ENCODE measurements at regions not wholly inside any gene's neighbourhood (a gene's known extent, or its start where the extent isn't known, plus 50 kb on each side); places are given as distances from the start of the nearest gene placed in this dataset.
"Not testable (repeated sequence)": the region's sequence is repeated elsewhere in the genome, so short reads cannot be mapped to it uniquely, and the experiment has no call there.

- Mint-ChIP-seq H3K27me3 (ENCODE audit: unreplicated experiment) (no peaks in the 10 kb centered on the region), H3K36me3 (ENCODE audit: unreplicated experiment) (no peaks in the 10 kb centered on the region), H3K9me3 (ENCODE audit: unreplicated experiment) (peaks cover 40% of the 10 kb centered on the region), H3K27ac (ENCODE audit: unreplicated experiment) (no peak overlapping the region), H3K4me1 (ENCODE audit: unreplicated experiment) (no peaks in the 10 kb centered on the region), H3K4me3 (ENCODE audit: unreplicated experiment) (no peak overlapping the region)
- no peak for DNase-seq (ENCODE audit: extremely low spot score, unreplicated experiment)
- TF ChIP-seq CTCF (IDR thresholded peaks at IDR 0.05) = no peak
These were observed 218.6 kb downstream of the ZNF33B start for GRCh38 chr10:42419789-42420188.

GRCh38 chr10:42380926-42381547 is 257.3 kb downstream of the ZNF33B start:
- no peak overlapping the region for H3K27ac Mint-ChIP-seq (ENCODE audit: unreplicated experiment)
- DNase-seq (ENCODE audit: extremely low spot score, unreplicated experiment) = no peak
- H3K27me3 Mint-ChIP-seq (ENCODE audit: unreplicated experiment) = no peaks in the 10 kb centered on the region
- H3K4me3 Mint-ChIP-seq (ENCODE audit: unreplicated experiment) = no peak overlapping the region
- H3K36me3 Mint-ChIP-seq (ENCODE audit: unreplicated experiment) = no peaks in the 10 kb centered on the region
- no peak for TF ChIP-seq CTCF (IDR thresholded peaks at IDR 0.05)
- peaks cover 46% of the 10 kb centered on the region for H3K9me3 Mint-ChIP-seq (ENCODE audit: unreplicated experiment)
- H3K4me1 Mint-ChIP-seq (ENCODE audit: unreplicated experiment) = no peaks in the 10 kb centered on the region

DNA sequence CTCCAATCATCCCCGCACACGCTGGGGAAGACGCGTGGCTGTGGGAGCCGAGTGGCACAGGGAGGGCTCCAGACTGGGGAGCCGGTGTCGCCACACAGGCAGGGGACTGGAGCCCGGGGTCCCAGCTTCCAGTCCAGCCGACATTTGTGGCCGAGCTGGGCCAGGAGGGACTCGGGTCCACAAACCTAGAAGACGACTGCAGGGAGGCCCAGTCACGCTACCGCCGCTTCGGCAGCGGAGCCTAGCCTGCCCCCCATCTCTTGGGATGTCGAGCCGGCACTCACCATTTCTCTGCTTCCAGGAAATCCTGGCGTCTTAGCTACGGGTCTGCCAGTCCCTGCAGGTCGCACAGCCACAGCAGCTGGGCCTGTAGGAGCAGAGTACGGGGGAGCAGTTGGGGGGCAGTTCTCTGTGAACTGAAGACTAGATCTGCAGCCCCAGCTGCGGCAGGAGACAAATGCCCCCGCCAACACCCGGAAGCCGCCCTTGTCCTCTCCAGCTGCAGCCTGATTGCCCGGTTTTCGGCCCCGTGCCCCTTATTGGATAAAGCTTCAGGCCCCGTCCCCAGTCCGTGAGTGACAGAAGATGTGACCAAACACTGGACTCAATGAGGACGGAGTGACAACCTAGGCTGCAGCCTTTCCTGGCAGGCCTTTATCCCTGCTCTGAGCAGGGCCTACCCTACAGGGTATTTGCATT is 270.7 kb downstream of the ZNF33B start:
- Mint-ChIP-seq H3K27ac (ENCODE audit: unreplicated experiment) (no peak overlapping the region), H3K9me3 (ENCODE audit: unreplicated experiment) (peaks cover 31% of the 10 kb centered on the region), H3K4me3 (ENCODE audit: unreplicated experiment) (no peak overlapping the region), H3K36me3 (ENCODE audit: unreplicated experiment) (no peaks in the 10 kb centered on the region), H3K4me1 (ENCODE audit: unreplicated experiment) (no peaks in the 10 kb centered on the region), H3K27me3 (ENCODE audit: unreplicated experiment) (no peaks in the 10 kb centered on the region)
- DNase-seq (ENCODE audit: extremely low spot score, unreplicated experiment) = no peak
- no peak for TF ChIP-seq CTCF (IDR thresholded peaks at IDR 0.05)

- Mint-ChIP-seq H3K36me3 (ENCODE audit: unreplicated experiment) (no peaks in the 10 kb centered on the region), H3K4me3 (ENCODE audit: unreplicated experiment) (no peak overlapping the region), H3K4me1 (ENCODE audit: unreplicated experiment) (no peaks in the 10 kb centered on the region), H3K27me3 (ENCODE audit: unreplicated experiment) (no peaks in the 10 kb centered on the region), H3K9me3 (ENCODE audit: unreplicated experiment) (peaks cover 40% of the 10 kb centered on the region), H3K27ac (ENCODE audit: unreplicated experiment) (no peak overlapping the region)
- no peak for DNase-seq (ENCODE audit: extremely low spot score, unreplicated experiment)
- TF ChIP-seq CTCF (IDR thresholded peaks at IDR 0.05) = no peak
These were observed 286.6 kb downstream of the ZNF33B start for GRCh38 chr10:42351745-42352144.

- not testable (repeated sequence) for H3K4me3 Mint-ChIP-seq (ENCODE audit: unreplicated experiment); DNase-seq (ENCODE audit: extremely low spot score, unreplicated experiment); H3K4me1 Mint-ChIP-seq (ENCODE audit: unreplicated experiment); H3K36me3 Mint-ChIP-seq (ENCODE audit: unreplicated experiment); H3K27ac Mint-ChIP-seq (ENCODE audit: unreplicated experiment); H3K27me3 Mint-ChIP-seq (ENCODE audit: unreplicated experiment)
- peaks cover 46% of the 10 kb centered on the region for H3K9me3 Mint-ChIP-seq (ENCODE audit: unreplicated experiment)
These were observed 301.6 kb downstream of the ZNF33B start for GRCh38 chr10:42336593-42337337.

DNA sequence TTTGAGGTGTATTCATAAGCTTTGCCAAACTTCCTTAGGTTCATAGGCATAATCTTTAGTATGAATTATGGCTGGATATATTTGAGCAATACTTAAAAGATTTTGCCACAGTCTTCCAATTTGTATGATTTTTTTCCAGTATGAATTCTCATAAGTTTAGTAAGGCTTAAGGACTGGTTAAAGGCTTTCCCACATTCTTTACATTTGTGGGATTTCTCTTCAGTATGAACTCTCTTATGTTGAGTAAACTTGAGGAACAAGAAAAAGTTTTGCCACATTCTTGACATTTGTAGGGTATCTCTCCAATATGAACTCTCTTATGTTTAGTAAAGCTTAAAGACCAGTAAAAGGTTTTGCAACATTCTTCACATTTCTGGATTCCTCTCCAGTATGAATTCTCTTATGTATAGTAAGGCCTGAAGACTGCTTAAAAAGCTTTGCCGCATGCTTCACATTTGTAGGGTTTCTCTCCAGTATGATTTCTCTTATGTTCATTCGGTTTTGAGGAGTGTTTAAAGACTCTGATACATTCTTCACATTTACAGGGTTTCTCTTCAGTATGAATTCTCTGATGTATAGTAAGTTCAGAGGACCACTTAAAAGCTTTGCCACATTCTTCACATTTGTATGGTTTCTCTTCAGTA is 302.6 kb downstream of the ZNF33B start:
- not testable (repeated sequence) for H3K27me3 Mint-ChIP-seq (ENCODE audit: unreplicated experiment); DNase-seq (ENCODE audit: extremely low spot score, unreplicated experiment); H3K4me1 Mint-ChIP-seq (ENCODE audit: unreplicated experiment); H3K36me3 Mint-ChIP-seq (ENCODE audit: unreplicated experiment); H3K27ac Mint-ChIP-seq (ENCODE audit: unreplicated experiment); H3K4me3 Mint-ChIP-seq (ENCODE audit: unreplicated experiment)
- H3K9me3 Mint-ChIP-seq (ENCODE audit: unreplicated experiment) = peaks cover 49% of the 10 kb centered on the region

Measured in osteocyte (in vitro differentiated cells).